ENCODE measurements at regions not wholly inside any gene's neighbourhood (a gene's known extent, or its start where the extent isn't known, plus 50 kb on each side); places are given as distances from the start of the nearest gene placed in this dataset.

- Mint-ChIP-seq H3K9me3 (peaks cover 8% of the 10 kb centered on the region), H3K36me3 (no peaks in the 10 kb centered on the region), H3K27me3 (peaks cover 9 to 13% of the 10 kb centered on the region in 2 donors), H3K4me3 (no peak overlapping the region), H3K27ac (no peak overlapping the region), H3K4me1 (ENCODE audit: low read depth in 2 of 2) (peaks cover 0 to 9% of the 10 kb centered on the region in 2 donors)
- ATAC-seq (no peak), DNase-seq (ENCODE audit: low spot score) (no peak)
These were observed 174.0 kb upstream of the IL12B start for GRCh38 chr5:159504106-159504856.

- Mint-ChIP-seq H3K4me1 (ENCODE audit: low read depth in 2 of 2) (peaks cover 0 to 9% of the 10 kb centered on the region in 2 donors), H3K27ac (no peak overlapping the region), H3K27me3 (peaks cover 9 to 13% of the 10 kb centered on the region in 2 donors), H3K9me3 (peaks cover 8% of the 10 kb centered on the region), H3K36me3 (no peaks in the 10 kb centered on the region), H3K4me3 (no peak overlapping the region)
- DNase-seq (ENCODE audit: low spot score) = no peak
- no peak for ATAC-seq
These were observed 174.6 kb upstream of the IL12B start for GRCh38 chr5:159504857-159505304.

GRCh38 chr5:159507055-159507454 is 176.8 kb upstream of the IL12B start:
- DNase-seq (ENCODE audit: low spot score) (no peak), ATAC-seq (no peak)
- H3K36me3 Mint-ChIP-seq = no peaks in the 10 kb centered on the region
- H3K27ac Mint-ChIP-seq = no peak overlapping the region
- H3K27me3 Mint-ChIP-seq = peaks cover 11 to 21% of the 10 kb centered on the region in 2 donors
- H3K9me3 Mint-ChIP-seq = peaks cover 4% of the 10 kb centered on the region
- no peak overlapping the region for H3K4me3 Mint-ChIP-seq
- H3K4me1 Mint-ChIP-seq (ENCODE audit: low read depth in 2 of 2) = peaks cover 0 to 9% of the 10 kb centered on the region in 2 donors

GRCh38 chr5:159507661-159508060 is 177.4 kb upstream of the IL12B start:
- no peak for ATAC-seq
- peaks cover 0 to 9% of the 10 kb centered on the region in 2 donors for H3K4me1 Mint-ChIP-seq (ENCODE audit: low read depth in 2 of 2)
- H3K9me3 Mint-ChIP-seq = peaks cover 4% of the 10 kb centered on the region
- no peak overlapping the region for H3K27ac Mint-ChIP-seq
- no peak overlapping the region for H3K4me3 Mint-ChIP-seq
- H3K36me3 Mint-ChIP-seq = no peaks in the 10 kb centered on the region
- no peak for DNase-seq (ENCODE audit: low spot score)
- peaks cover 15 to 26% of the 10 kb centered on the region in 2 donors for H3K27me3 Mint-ChIP-seq

GRCh38 chr5:159508344-159508743 is 178.1 kb upstream of the IL12B start:
- H3K4me1 Mint-ChIP-seq (ENCODE audit: low read depth in 2 of 2) = peaks cover 0 to 9% of the 10 kb centered on the region in 2 donors
- DNase-seq (ENCODE audit: low spot score) (no peak), ATAC-seq (no peak)
- no peak overlapping the region for H3K27ac Mint-ChIP-seq
- H3K27me3 Mint-ChIP-seq = peaks cover 15 to 30% of the 10 kb centered on the region in 2 donors
- no peak overlapping the region for H3K4me3 Mint-ChIP-seq
- H3K9me3 Mint-ChIP-seq = peaks cover 4% of the 10 kb centered on the region
- H3K36me3 Mint-ChIP-seq = no peaks in the 10 kb centered on the region

- Mint-ChIP-seq H3K27ac (no peak overlapping the region), H3K4me1 (ENCODE audit: low read depth in 2 of 2) (peaks cover 0 to 9% of the 10 kb centered on the region in 2 donors), H3K9me3 (peaks cover 4% of the 10 kb centered on the region), H3K4me3 (no peak overlapping the region), H3K27me3 (peaks cover 15 to 30% of the 10 kb centered on the region in 2 donors), H3K36me3 (no peaks in the 10 kb centered on the region)
- ATAC-seq = no peak
- no peak for DNase-seq (ENCODE audit: low spot score)
These were observed 178.8 kb upstream of the IL12B start for GRCh38 chr5:159509002-159509660.

GRCh38 chr5:159510282-159510681 is 180.0 kb upstream of the IL12B start:
- no peak overlapping the region for H3K4me3 Mint-ChIP-seq
- peaks cover 21 to 34% of the 10 kb centered on the region in 2 donors for H3K27me3 Mint-ChIP-seq
- ATAC-seq (no peak), DNase-seq (ENCODE audit: low spot score) (no peak)
- peaks cover 3 to 8% of the 10 kb centered on the region in 2 donors for H3K4me1 Mint-ChIP-seq (ENCODE audit: low read depth in 2 of 2)
- no peak overlapping the region for H3K27ac Mint-ChIP-seq
- peaks cover 4% of the 10 kb centered on the region for H3K9me3 Mint-ChIP-seq
- no peaks in the 10 kb centered on the region for H3K36me3 Mint-ChIP-seq

- H3K27ac Mint-ChIP-seq = no peak overlapping the region
- H3K4me1 Mint-ChIP-seq (ENCODE audit: low read depth in 2 of 2) = peaks cover 6 to 16% of the 10 kb centered on the region in 2 donors
- H3K27me3 Mint-ChIP-seq = peaks cover 23 to 37% of the 10 kb centered on the region in 2 donors
- DNase-seq (ENCODE audit: low spot score) (no peak), ATAC-seq (no peak)
- no peak overlapping the region for H3K4me3 Mint-ChIP-seq
- no peaks in the 10 kb centered on the region for H3K36me3 Mint-ChIP-seq
- H3K9me3 Mint-ChIP-seq = peaks cover 4% of the 10 kb centered on the region
These were observed 181.3 kb upstream of the IL12B start for GRCh38 chr5:159511570-159511969.

- Mint-ChIP-seq H3K9me3 (peaks cover 4% of the 10 kb centered on the region), H3K4me3 (no peak overlapping the region), H3K27ac (no peak overlapping the region), H3K4me1 (ENCODE audit: low read depth in 2 of 2) (peaks cover 6 to 18% of the 10 kb centered on the region in 2 donors), H3K27me3 (peaks cover 23 to 37% of the 10 kb centered on the region in 2 donors), H3K36me3 (no peaks in the 10 kb centered on the region)
- DNase-seq (ENCODE audit: low spot score) = no peak
- ATAC-seq = no peak
These were observed 181.8 kb upstream of the IL12B start for GRCh38 chr5:159512064-159512463.

GRCh38 chr5:159514229-159514810 is 184.0 kb upstream of the IL12B start:
- no peak overlapping the region for H3K27ac Mint-ChIP-seq

GRCh38 chr5:159515197-159515596 is 184.9 kb upstream of the IL12B start:
- Mint-ChIP-seq H3K36me3 (no peaks in the 10 kb centered on the region), H3K4me1 (ENCODE audit: low read depth in 2 of 2) (peaks cover 6 to 14% of the 10 kb centered on the region in 2 donors), H3K27me3 (peaks cover 20 to 24% of the 10 kb centered on the region in 2 donors), H3K4me3 (no peak overlapping the region), H3K27ac (peak overlapping the region in 1 of 2 donors; percentile 82), H3K9me3 (no peaks in the 10 kb centered on the region)
- ATAC-seq (no peak), DNase-seq (ENCODE audit: low spot score) (no peak)

More at GRCh38 chr5:159514229-159514810, 184.0 kb upstream of the IL12B start:
- Mint-ChIP-seq H3K9me3 (no peaks in the 10 kb centered on the region), H3K4me3 (no peak overlapping the region), H3K27me3 (peaks cover 17 to 24% of the 10 kb centered on the region in 2 donors), H3K36me3 (no peaks in the 10 kb centered on the region), H3K4me1 (ENCODE audit: low read depth in 2 of 2) (peaks cover 6 to 14% of the 10 kb centered on the region in 2 donors)
- ATAC-seq (no peak), DNase-seq (ENCODE audit: low spot score) (no peak)

- ATAC-seq = peak; percentile 86 to 87
- peak overlapping the region in 1 of 2 donors; percentile 82 for H3K27ac Mint-ChIP-seq
- peaks cover 20 to 24% of the 10 kb centered on the region in 2 donors for H3K27me3 Mint-ChIP-seq
- peak; percentile 78 for DNase-seq (ENCODE audit: low spot score)
- peaks cover 6 to 14% of the 10 kb centered on the region in 2 donors for H3K4me1 Mint-ChIP-seq (ENCODE audit: low read depth in 2 of 2)
- H3K9me3 Mint-ChIP-seq = no peaks in the 10 kb centered on the region
- no peak overlapping the region for H3K4me3 Mint-ChIP-seq
- no peaks in the 10 kb centered on the region for H3K36me3 Mint-ChIP-seq
These were observed 185.7 kb upstream of the IL12B start for GRCh38 chr5:159515909-159516415.

GRCh38 chr5:159518371-159518770 is 188.1 kb upstream of the IL12B start:
- ATAC-seq = no peak
- Mint-ChIP-seq H3K9me3 (no peaks in the 10 kb centered on the region), H3K4me3 (no peak overlapping the region), H3K27ac (no peak overlapping the region), H3K36me3 (no peaks in the 10 kb centered on the region), H3K27me3 (peaks cover 18 to 19% of the 10 kb centered on the region in 2 donors), H3K4me1 (ENCODE audit: low read depth in 2 of 2) (peaks cover 6 to 16% of the 10 kb centered on the region in 2 donors)
- no peak for DNase-seq (ENCODE audit: low spot score)

Data from natural killer cell treated with Interleukin-12 subunit alpha and Interleukin-12 subunit beta and Interleukin-15 and Interleukin-18, amount 100 ng/mL, for 72 hours (primary cell).